ENCODE measurements at regions not wholly inside any gene's neighbourhood (a gene's known extent, or its start where the extent isn't known, plus 50 kb on each side); places are given as distances from the start of the nearest gene placed in this dataset.

DNA sequence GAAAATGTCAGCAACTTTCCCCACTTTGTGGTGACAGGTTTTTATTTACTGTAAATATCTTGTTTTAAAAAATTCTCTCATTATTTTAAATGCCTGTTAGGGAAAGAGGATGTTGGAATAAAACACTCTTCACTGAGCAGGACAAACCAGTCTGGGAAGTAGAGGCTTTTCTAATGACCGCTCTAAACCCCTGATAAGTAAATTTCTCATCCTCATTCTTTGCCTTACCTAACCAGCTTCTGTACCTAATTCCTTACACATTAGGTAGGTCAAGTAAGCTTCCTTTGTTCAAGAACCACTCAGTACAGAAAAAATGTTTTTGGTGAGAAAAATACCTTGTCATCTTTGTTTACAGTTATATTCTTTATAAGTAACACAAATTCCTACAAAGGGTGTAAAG, 143.6 kb downstream of the GPR85 start:
- TF ChIP-seq, protein P1, sequence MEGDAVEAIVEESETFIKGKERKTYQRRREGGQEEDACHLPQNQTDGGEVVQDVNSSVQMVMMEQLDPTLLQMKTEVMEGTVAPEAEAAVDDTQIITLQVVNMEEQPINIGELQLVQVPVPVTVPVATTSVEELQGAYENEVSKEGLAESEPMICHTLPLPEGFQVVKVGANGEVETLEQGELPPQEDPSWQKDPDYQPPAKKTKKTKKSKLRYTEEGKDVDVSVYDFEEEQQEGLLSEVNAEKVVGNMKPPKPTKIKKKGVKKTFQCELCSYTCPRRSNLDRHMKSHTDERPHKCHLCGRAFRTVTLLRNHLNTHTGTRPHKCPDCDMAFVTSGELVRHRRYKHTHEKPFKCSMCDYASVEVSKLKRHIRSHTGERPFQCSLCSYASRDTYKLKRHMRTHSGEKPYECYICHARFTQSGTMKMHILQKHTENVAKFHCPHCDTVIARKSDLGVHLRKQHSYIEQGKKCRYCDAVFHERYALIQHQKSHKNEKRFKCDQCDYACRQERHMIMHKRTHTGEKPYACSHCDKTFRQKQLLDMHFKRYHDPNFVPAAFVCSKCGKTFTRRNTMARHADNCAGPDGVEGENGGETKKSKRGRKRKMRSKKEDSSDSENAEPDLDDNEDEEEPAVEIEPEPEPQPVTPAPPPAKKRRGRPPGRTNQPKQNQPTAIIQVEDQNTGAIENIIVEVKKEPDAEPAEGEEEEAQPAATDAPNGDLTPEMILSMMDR (IDR thresholded peaks at IDR 0.05) = no peak
- TF ChIP-seq POLR2AphosphoS5 (IDR thresholded peaks at IDR 0.05) (no peak), POLR2A (IDR thresholded peaks at IDR 0.05) (no peak)

Data from stomach (tissue), 4 donors.